ENCODE measurements at regions not wholly inside any gene's neighbourhood (a gene's known extent, or its start where the extent isn't known, plus 50 kb on each side); places are given as distances from the start of the nearest gene placed in this dataset.

DNA sequence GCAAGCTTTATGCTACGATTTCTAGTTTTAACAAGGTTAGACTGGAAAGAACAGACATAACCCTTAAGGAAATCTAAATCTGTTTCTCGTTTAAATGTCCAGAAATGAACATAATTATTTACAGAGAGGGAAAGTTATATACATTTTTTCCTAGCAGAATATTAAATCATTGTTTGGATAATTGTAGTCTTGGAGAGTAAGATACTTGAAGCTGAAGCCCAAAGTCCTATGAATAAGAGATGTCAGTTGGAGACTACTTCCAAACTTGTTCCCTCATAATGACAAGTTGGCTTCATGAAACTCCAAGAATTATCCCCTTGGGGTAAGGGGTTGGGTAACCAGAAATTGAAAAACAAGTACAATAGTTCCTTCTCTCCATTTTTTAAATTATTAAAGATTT, 911.1 kb upstream of the MAN1A1 start:
- TF ChIP-seq, protein P1, sequence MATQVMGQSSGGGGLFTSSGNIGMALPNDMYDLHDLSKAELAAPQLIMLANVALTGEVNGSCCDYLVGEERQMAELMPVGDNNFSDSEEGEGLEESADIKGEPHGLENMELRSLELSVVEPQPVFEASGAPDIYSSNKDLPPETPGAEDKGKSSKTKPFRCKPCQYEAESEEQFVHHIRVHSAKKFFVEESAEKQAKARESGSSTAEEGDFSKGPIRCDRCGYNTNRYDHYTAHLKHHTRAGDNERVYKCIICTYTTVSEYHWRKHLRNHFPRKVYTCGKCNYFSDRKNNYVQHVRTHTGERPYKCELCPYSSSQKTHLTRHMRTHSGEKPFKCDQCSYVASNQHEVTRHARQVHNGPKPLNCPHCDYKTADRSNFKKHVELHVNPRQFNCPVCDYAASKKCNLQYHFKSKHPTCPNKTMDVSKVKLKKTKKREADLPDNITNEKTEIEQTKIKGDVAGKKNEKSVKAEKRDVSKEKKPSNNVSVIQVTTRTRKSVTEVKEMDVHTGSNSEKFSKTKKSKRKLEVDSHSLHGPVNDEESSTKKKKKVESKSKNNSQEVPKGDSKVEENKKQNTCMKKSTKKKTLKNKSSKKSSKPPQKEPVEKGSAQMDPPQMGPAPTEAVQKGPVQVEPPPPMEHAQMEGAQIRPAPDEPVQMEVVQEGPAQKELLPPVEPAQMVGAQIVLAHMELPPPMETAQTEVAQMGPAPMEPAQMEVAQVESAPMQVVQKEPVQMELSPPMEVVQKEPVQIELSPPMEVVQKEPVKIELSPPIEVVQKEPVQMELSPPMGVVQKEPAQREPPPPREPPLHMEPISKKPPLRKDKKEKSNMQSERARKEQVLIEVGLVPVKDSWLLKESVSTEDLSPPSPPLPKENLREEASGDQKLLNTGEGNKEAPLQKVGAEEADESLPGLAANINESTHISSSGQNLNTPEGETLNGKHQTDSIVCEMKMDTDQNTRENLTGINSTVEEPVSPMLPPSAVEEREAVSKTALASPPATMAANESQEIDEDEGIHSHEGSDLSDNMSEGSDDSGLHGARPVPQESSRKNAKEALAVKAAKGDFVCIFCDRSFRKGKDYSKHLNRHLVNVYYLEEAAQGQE (IDR thresholded peaks at IDR 0.05; ENCODE audit: insufficient read depth in 1 of 2, low read depth in 2 of 2, low read length in 2 of 2), result no peak
- TF ChIP-seq FOXP2 (optimal IDR thresholded peaks at IDR 0.05; ENCODE audit: borderline replicate concordance, extremely low read depth, extremely low read length, insufficient read depth) (no peak), SIN3A (IDR thresholded peaks at IDR 0.05; ENCODE audit: borderline replicate concordance, insufficient read depth, low read length) (no peak)

- TF ChIP-seq TAF1 (IDR thresholded peaks at IDR 0.05; ENCODE audit: borderline replicate concordance, insufficient read depth, low read length) (no peak), FOXP2 (optimal IDR thresholded peaks at IDR 0.05; ENCODE audit: borderline replicate concordance, extremely low read depth, extremely low read length, insufficient read depth) (no peak), SIN3A (IDR thresholded peaks at IDR 0.05; ENCODE audit: borderline replicate concordance, insufficient read depth, low read length) (no peak), POLR2AphosphoS5 (IDR thresholded peaks at IDR 0.05; ENCODE audit: low read depth, low read length) (no peak)
- TF ChIP-seq, protein P1 (IDR thresholded peaks at IDR 0.05; ENCODE audit: insufficient read depth in 1 of 2, low read depth in 2 of 2, low read length in 2 of 2), result no peak
Observed at GRCh38 chr6:120254651-120255050, 905.1 kb upstream of the MAN1A1 start.

- TF ChIP-seq FOXP2 (optimal IDR thresholded peaks at IDR 0.05; ENCODE audit: borderline replicate concordance, extremely low read depth, extremely low read length, insufficient read depth) (no peak), SIN3A (IDR thresholded peaks at IDR 0.05; ENCODE audit: borderline replicate concordance, insufficient read depth, low read length) (no peak), TAF1 (IDR thresholded peaks at IDR 0.05; ENCODE audit: borderline replicate concordance, insufficient read depth, low read length) (no peak), POLR2AphosphoS5 (IDR thresholded peaks at IDR 0.05; ENCODE audit: low read depth, low read length) (no peak)
- TF ChIP-seq, protein P1 (IDR thresholded peaks at IDR 0.05; ENCODE audit: insufficient read depth in 1 of 2, low read depth in 2 of 2, low read length in 2 of 2), result no peak
Observed at GRCh38 chr6:120248451-120248850, 898.9 kb upstream of the MAN1A1 start.

DNA sequence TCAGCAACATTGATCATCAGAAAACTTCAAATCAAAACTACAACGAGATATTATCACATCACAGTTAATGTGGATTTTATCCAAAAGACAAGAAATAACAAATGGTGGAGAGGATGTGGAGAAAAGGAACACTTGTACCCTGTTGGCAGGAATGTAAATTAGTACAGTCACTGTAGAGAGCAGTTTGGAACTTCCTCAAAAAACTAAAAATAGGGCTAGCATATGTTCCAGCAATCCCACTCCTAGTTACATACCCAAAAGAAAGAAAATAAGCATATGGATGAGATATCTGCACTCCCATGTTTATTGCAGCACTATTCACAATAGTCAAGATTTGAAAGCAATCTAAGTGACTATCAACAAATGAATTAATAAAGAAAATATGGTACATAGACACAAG, 887.7 kb upstream of the MAN1A1 start:
- TF ChIP-seq POLR2AphosphoS5 (IDR thresholded peaks at IDR 0.05; ENCODE audit: low read depth, low read length) (no peak), SIN3A (IDR thresholded peaks at IDR 0.05; ENCODE audit: borderline replicate concordance, insufficient read depth, low read length) (no peak), TAF1 (IDR thresholded peaks at IDR 0.05; ENCODE audit: borderline replicate concordance, insufficient read depth, low read length) (no peak), FOXP2 (optimal IDR thresholded peaks at IDR 0.05; ENCODE audit: borderline replicate concordance, extremely low read depth, extremely low read length, insufficient read depth) (no peak)
- TF ChIP-seq, protein P1 (IDR thresholded peaks at IDR 0.05; ENCODE audit: insufficient read depth in 1 of 2, low read depth in 2 of 2, low read length in 2 of 2), result no peak

DNA sequence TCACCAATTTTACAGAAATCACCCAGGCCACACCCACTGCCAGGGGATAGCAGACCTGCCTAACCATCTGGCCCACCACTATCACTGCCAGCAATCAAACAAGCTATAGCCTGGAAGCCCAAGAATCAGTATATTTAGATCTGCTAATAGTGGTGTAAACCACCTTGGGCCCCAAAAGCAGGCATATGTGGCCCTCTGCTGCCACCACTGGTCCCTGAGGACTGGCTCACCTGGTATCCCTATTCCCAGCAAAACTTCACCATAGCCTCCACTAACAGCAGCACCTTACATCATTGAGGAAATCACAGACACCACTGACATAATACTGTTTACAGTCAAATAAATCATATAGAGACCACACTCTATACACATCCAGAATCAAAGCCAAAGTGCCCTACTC, 880.4 kb upstream of the MAN1A1 start:
- TF ChIP-seq POLR2AphosphoS5 (IDR thresholded peaks at IDR 0.05; ENCODE audit: low read depth, low read length) (no peak), FOXP2 (optimal IDR thresholded peaks at IDR 0.05; ENCODE audit: borderline replicate concordance, extremely low read depth, extremely low read length, insufficient read depth) (no peak), TAF1 (IDR thresholded peaks at IDR 0.05; ENCODE audit: borderline replicate concordance, insufficient read depth, low read length) (no peak), SIN3A (IDR thresholded peaks at IDR 0.05; ENCODE audit: borderline replicate concordance, insufficient read depth, low read length) (no peak)
- TF ChIP-seq, protein P1 (IDR thresholded peaks at IDR 0.05; ENCODE audit: insufficient read depth in 1 of 2, low read depth in 2 of 2, low read length in 2 of 2), result no peak

All from PFSK-1 (cell line).